ENCODE measurements at regions not wholly inside any gene's neighbourhood (a gene's known extent, or its start where the extent isn't known, plus 50 kb on each side); places are given as distances from the start of the nearest gene placed in this dataset.

DNA sequence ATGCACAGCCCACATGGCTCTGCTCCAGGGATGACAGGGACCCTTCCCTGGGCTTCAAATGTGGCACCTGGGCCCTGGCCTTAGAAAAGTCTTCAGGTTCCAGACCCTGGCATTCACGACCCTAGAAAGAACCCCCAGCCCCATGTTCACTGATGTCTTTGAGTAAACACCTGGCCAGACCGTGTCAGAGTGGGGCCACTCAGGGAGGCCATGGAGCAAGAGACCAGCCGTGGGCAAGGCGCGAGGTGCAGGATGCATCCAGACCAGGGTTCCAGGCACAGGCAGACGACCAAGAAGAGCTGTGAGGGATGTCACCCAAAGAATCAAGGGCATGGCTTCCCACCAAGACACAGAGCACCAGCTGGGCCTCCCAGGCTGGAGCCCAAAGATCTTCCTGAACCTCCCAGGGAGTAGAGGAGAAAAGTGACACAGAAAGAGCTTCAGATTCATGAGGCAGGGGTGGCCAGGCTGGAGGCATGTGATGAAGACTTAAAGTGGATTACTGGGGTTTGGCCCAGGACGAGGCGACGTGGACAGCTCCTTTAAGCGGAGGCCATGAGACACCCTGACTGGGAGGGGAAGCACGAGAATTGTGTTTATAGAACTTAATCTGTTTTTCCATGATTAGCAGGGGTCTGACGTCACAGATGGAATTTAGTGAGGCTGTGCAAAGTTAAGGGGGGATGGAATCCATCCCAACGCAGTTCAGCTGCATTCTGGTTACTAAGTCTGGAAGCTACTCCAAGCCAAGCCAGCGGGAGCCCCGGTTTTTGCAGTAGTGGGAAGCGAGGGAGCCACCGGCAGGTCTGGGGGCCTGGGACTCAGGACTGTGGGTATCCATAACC is 61.6 kb downstream of the ARL6IP4 start:
- Histone ChIP-seq H3K9me3 (no peaks in the 10 kb centered on the region), H3K36me3 (no peaks in the 10 kb centered on the region), H3K9ac (ENCODE audit: low read depth in 2 of 2, low read length in 2 of 2) (peak overlapping the region; percentile 38 to 44), H3K27ac (peak overlapping the region; percentile 44), H3K27me3 (no peaks in the 10 kb centered on the region), H3K4me3 (no peak overlapping the region), H3K4me1 (peaks cover 4% of the 10 kb centered on the region)
- intact Hi-C loops (cut with DNase I): loop anchor here (2.0 to 5.0 kb wide), 2 partner anchors 111 to 195 kb away; no protein-coding TSS in a partner anchor
- TF ChIP-seq, protein P1, sequence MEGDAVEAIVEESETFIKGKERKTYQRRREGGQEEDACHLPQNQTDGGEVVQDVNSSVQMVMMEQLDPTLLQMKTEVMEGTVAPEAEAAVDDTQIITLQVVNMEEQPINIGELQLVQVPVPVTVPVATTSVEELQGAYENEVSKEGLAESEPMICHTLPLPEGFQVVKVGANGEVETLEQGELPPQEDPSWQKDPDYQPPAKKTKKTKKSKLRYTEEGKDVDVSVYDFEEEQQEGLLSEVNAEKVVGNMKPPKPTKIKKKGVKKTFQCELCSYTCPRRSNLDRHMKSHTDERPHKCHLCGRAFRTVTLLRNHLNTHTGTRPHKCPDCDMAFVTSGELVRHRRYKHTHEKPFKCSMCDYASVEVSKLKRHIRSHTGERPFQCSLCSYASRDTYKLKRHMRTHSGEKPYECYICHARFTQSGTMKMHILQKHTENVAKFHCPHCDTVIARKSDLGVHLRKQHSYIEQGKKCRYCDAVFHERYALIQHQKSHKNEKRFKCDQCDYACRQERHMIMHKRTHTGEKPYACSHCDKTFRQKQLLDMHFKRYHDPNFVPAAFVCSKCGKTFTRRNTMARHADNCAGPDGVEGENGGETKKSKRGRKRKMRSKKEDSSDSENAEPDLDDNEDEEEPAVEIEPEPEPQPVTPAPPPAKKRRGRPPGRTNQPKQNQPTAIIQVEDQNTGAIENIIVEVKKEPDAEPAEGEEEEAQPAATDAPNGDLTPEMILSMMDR (IDR thresholded peaks at IDR 0.05): no peak
- DNase-seq: peak; percentile 58

DNA sequence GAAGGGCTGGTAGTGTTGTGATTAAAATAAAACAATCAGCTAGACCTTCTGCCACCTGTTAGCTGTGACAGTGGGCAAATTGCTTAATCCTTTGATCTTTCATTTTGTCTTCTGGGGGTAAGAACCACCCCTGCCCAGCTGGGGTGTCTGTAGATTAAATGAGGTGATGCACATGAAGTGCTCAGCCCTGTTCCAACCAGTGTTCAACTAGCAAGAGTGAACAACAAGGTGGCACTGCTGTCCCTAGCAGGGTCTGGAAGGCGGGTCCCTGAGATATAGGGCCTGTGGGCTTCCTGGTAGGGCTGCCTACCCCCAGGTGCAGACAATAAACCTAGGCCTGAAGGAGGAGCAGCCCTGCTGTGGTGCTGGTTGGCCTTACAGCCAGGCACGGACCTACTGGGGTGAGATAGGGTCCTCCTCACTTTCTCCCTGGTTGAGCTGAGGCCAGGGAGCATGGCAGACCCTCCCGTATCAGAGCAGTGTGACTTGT is 60.6 kb downstream of the ARL6IP4 start:
- no peaks in the 10 kb centered on the region for H3K36me3 ChIP-seq
- no peak overlapping the region for H3K4me3 ChIP-seq
- no peak for DNase-seq
- peaks cover 4% of the 10 kb centered on the region for H3K4me1 ChIP-seq
- H3K27ac ChIP-seq: no peak overlapping the region
- TF ChIP-seq, protein P1 (IDR thresholded peaks at IDR 0.05): no peak
- intact Hi-C loops (cut with DNase I): loop anchor here (5.0 kb wide), 1 partner anchor 196 kb away; no protein-coding TSS in a partner anchor
- no peaks in the 10 kb centered on the region for H3K27me3 ChIP-seq
- no peak overlapping the region for H3K9ac ChIP-seq (ENCODE audit: low read depth in 2 of 2, low read length in 2 of 2)
- no peaks in the 10 kb centered on the region for H3K9me3 ChIP-seq

DNA sequence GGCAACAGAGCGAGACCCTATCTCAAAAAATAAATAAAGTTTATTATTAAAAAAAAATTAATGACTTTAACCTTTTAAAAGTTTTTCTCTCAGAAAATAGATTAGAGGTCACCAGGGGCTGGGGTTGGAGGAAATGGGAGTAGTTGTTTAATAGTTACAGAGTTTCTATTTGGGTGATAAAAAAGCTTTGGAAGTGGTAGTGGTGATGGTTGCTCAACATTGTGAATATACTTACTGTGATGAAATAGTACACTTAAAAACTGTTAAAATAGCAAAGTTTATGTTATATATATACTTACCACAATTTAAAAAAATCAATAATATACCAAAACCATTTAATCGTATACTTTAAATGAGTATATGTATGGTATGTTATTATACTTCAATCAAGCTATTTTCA is 59.6 kb downstream of the ARL6IP4 start:
- TF ChIP-seq, protein P1 (IDR thresholded peaks at IDR 0.05): no peak
- H3K27ac ChIP-seq: no peak overlapping the region
- DNase-seq: no peak
- H3K27me3 ChIP-seq: no peaks in the 10 kb centered on the region
- no peaks in the 10 kb centered on the region for H3K9me3 ChIP-seq
- no peaks in the 10 kb centered on the region for H3K36me3 ChIP-seq
- H3K9ac ChIP-seq (ENCODE audit: low read depth in 2 of 2, low read length in 2 of 2): no peak overlapping the region
- intact Hi-C loops (cut with DNase I): loop anchor here (5.0 kb wide), 1 partner anchor 197 kb away; no protein-coding TSS in a partner anchor
- H3K4me1 ChIP-seq: peaks cover 4% of the 10 kb centered on the region
- no peak overlapping the region for H3K4me3 ChIP-seq

DNA sequence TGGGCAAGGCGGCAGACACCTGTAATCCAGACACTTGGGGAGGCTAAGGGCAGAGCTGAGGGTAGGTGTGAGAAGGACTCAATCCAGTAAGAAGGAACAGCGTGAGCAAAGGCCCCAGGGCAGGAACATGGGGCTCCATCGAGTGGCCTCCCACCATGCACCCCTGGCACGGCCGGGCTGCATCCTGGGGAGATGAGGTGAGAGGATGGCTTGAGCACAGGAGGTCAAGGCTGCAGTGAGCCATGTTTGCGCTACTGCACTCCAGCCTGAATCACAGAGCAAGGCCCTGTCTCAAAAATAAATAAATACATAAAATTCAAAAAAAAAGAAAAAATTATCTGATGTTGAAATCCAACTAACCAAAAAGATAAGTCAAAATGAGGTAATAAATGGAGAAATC is 58.5 kb downstream of the ARL6IP4 start:
- H3K4me1 ChIP-seq: peaks cover 4% of the 10 kb centered on the region
- H3K27me3 ChIP-seq: no peaks in the 10 kb centered on the region
- no peak overlapping the region for H3K9ac ChIP-seq (ENCODE audit: low read depth in 2 of 2, low read length in 2 of 2)
- H3K9me3 ChIP-seq: no peaks in the 10 kb centered on the region
- no peak overlapping the region for H3K27ac ChIP-seq
- no peaks in the 10 kb centered on the region for H3K36me3 ChIP-seq
- TF ChIP-seq, protein P1 (IDR thresholded peaks at IDR 0.05): no peak
- no peak for DNase-seq
- no peak overlapping the region for H3K4me3 ChIP-seq
- intact Hi-C loops (cut with DNase I): no loop called here

DNA sequence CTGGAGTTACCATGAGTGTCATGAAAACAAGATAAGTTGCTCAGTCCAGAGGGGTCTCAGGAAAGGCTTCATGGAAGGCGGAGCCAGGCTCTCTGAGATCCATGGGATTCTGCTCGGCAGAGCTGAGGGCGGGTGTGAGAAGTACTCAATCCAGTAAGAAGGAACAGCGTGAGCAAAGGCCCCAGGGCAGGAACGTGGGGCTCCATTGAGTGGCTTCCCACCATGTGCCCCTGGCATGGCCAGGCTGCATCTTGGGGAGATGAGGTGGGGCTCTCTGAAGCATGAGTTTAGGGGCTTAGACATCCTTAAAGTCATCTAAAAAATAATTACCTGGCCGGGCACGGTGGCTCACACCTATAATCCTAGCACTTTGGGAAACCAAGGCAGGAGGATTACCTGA is 58.0 kb downstream of the ARL6IP4 start:
- no peaks in the 10 kb centered on the region for H3K4me1 ChIP-seq
- H3K27ac ChIP-seq: no peak overlapping the region
- no peaks in the 10 kb centered on the region for H3K27me3 ChIP-seq
- TF ChIP-seq, protein P1 (IDR thresholded peaks at IDR 0.05): no peak
- no peak for DNase-seq
- H3K36me3 ChIP-seq: no peaks in the 10 kb centered on the region
- H3K4me3 ChIP-seq: no peak overlapping the region
- no peak overlapping the region for H3K9ac ChIP-seq (ENCODE audit: low read depth in 2 of 2, low read length in 2 of 2)
- intact Hi-C loops (cut with DNase I): no loop called here
- no peaks in the 10 kb centered on the region for H3K9me3 ChIP-seq

Measured in colonic mucosa (tissue), 4 donors.